ENCODE measurements at regions not wholly inside any gene's neighbourhood (a gene's known extent, or its start where the extent isn't known, plus 50 kb on each side); places are given as distances from the start of the nearest gene placed in this dataset.

DNA sequence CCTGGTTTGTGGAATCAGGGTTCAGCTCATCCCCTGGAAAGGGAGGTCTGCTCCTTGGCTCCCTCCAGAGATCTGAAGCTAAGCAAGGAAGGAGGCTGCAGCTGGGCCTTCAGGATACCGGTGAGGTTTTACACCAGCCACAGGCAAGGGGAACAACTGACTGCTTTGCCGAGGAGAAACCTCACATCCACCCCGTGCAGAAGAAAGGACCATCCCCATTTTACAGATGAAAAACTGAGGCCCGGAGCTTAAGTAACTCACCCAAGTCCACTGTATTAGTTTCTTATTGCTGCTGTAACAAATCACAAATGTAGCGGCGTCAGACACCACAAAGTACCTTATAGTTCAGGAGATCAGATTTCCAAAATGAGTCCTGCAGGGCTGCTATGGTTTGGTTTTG, 173.7 kb downstream of the MN1 start:
- TF ChIP-seq, protein P1, sequence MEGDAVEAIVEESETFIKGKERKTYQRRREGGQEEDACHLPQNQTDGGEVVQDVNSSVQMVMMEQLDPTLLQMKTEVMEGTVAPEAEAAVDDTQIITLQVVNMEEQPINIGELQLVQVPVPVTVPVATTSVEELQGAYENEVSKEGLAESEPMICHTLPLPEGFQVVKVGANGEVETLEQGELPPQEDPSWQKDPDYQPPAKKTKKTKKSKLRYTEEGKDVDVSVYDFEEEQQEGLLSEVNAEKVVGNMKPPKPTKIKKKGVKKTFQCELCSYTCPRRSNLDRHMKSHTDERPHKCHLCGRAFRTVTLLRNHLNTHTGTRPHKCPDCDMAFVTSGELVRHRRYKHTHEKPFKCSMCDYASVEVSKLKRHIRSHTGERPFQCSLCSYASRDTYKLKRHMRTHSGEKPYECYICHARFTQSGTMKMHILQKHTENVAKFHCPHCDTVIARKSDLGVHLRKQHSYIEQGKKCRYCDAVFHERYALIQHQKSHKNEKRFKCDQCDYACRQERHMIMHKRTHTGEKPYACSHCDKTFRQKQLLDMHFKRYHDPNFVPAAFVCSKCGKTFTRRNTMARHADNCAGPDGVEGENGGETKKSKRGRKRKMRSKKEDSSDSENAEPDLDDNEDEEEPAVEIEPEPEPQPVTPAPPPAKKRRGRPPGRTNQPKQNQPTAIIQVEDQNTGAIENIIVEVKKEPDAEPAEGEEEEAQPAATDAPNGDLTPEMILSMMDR (IDR thresholded peaks at IDR 0.05) = no peak
- TF ChIP-seq POLR2AphosphoS5 (IDR thresholded peaks at IDR 0.05) (no peak), POLR2A (IDR thresholded peaks at IDR 0.05) (no peak)

Data from suprapubic skin (tissue), 4 donors.